ENCODE measurements at regions not wholly inside any gene's neighbourhood (a gene's known extent, or its start where the extent isn't known, plus 50 kb on each side); places are given as distances from the start of the nearest gene placed in this dataset.
A peak's percentile ranks its signal among the peaks of the same experiment; 100 is the strongest.
"Not testable (repeated sequence)": the region's sequence is repeated elsewhere in the genome, so short reads cannot be mapped to it uniquely, and the experiment has no call there.

- DNase-seq (ENCODE audit: extremely low read depth, low read depth), result no peak
These were observed 116.8 kb upstream of the SERPINE2 start for GRCh38 chr2:224155896-224156295.

GRCh38 chr2:224155371-224155770, 116.3 kb upstream of the SERPINE2 start:
- no peak for DNase-seq (ENCODE audit: extremely low read depth, low read depth)

GRCh38 chr2:224151680-224152310, 112.7 kb upstream of the SERPINE2 start:
- DNase-seq (ENCODE audit: extremely low read depth, low read depth), result no peak

DNA sequence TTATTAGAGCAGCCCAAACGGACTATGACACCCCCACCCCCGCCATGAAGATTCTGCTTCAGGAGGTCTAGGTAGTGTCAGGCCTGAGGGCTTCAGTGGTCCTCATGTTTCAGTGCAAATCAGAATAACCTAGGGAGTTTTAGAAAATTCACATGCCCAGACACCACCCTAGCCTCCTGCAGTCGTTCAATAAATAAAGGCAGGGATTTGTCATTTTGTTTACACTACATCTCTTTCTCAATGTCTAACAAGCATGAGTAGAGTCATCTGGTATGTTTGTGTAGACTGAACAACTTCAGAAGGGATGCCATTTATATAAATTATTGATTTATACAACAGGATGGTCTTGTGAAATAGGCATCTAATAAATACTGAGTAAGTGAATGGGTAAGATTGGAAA, 112.1 kb upstream of the SERPINE2 start:
- DNase-seq (ENCODE audit: extremely low read depth, low read depth), result peak; percentile 54

DNA sequence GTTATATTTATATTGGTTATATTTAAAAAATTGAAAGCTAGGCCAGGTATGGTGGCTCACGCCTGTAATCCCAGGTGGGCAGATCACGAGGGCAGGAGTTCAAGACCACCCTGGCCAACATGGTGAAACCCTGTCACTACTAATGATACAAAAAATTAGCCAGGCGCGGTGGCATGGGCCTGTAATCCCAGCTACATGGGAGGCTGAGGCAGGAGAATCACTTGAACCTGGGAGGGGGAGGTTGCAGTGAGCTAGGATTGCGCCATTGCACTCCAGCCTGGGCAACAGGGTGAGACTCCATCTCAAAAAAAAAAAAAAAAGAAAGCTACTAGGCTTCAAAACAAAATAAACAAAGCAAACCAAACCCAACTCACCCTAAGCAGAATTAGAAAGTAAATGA, 109.0 kb upstream of the SERPINE2 start:
- not testable (repeated sequence) for DNase-seq (ENCODE audit: extremely low read depth, low read depth)

DNA sequence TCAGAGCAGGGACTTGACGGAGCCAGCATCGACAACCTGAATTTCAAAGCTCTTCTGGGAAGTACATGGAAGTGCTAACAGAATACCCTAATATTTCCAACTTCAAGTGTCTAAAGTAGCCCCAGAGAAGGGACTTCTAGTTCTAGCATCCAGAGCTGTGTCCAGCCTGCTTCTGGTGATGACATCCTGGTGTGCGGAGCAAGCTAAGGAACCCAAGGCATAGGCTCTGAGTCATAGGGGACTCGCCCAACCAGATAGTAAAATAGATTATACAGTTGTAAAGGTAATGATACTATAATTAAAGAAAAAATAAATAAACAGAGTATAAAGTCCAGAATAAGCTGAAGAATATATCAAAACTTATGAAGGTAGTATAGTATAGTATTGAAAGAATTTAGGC, 108.1 kb upstream of the SERPINE2 start:
- DNase-seq (ENCODE audit: extremely low read depth, low read depth), result no peak

DNA sequence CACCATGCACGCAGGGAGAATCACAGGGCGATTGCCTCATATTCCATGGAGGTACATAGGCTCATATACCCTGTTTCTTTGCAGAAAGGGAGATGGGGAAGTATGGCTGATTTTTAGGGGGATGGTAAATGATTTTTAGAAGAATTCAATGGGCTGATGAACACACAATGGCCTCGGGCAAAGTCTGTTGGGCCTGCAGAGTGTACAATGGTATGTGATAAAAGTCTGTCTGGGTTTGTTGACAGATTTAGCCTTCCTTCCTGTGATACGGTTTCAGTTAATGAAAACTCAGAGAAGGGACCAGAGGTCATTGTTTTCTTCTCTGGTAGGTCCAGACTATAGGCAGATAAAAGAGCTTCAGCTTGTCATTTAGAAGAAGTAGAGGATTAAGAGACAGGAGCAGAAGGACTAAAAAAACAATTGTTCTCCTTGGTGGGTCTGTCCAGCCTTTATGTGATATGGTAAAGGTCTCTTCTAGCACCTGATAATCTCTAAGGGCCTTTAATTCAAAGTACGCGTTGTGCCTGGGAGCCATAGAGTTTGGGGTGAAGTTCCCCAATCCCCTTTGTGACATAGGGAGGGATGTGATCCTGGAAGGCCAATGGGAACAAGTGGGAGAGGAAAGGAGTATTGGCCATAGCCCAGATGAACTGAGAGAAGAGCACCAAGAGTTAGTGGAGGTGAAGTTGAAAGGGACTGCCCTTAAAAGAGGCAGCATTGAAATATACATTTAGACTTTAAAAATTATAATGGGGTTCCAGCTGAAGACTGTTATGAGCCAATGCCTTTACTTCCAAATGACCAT, 107.5 kb upstream of the SERPINE2 start:
- no peak for DNase-seq (ENCODE audit: extremely low read depth, low read depth)

GRCh38 chr2:224145751-224146355, 106.8 kb upstream of the SERPINE2 start:
- peak; percentile 67 for DNase-seq (ENCODE audit: extremely low read depth, low read depth)

DNA sequence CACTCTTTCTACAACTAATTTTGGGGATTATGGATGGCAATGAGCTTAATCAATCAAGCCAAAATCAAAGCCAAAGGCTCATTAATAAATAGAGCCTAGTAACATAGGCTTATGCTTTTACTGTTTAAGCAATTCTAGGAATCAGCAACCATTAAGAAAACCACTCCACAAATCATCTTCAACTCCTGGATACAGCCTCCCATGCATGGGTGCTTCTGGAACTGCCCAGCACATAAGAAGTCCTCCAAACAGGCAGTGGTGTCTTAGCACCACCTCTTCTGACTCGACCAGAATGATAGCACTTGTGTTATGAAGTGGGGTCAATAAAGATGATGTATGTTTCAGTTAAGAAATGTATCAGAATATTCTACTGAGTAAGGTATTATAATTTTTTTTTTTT, 104.4 kb upstream of the SERPINE2 start:
- no peak for DNase-seq (ENCODE audit: extremely low read depth, low read depth)

GRCh38 chr2:224142397-224143312, 103.6 kb upstream of the SERPINE2 start:
- DNase-seq (ENCODE audit: extremely low read depth, low read depth), result peak; percentile 73

DNA sequence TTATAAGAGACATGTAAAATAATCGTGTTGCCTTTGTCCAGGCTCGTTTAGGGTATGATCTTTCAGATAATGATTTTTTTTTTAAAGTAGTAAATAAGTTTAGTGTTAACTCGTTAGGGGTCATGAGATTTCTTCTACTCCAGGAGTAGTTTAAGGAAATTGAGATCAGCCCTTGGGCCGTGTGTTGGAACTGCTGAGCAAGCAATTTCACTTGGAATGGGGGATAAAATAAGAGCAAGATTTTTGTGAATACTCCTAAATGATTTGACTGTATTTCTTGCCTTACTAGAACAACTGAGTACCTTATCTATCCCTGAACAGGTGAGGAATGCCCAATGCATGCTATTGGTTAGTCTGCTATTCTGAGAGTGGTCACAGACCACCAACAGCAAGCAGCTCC, 102.2 kb upstream of the SERPINE2 start:
- DNase-seq (ENCODE audit: extremely low read depth, low read depth), result no peak

DNA sequence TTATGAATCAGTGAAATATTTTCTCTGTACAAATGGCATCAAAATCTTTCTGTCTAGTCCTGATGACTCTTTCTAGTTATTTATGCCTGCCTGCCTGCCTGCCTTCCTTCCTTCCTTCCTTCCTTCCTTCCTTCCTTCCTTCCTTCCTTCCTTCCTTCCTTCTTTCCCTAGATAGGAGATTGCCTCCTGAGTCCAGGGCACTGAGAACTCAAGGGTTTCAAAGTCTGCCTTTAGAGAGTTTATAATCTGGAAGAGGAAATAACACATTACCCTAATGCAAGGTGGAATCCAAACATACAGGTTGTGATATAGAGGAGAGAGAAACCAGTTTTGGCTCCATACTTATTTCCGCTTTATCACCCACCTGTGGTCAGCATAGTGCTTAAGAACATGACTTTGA, 98.1 kb upstream of the SERPINE2 start:
- DNase-seq (ENCODE audit: extremely low read depth, low read depth), result no peak

DNA sequence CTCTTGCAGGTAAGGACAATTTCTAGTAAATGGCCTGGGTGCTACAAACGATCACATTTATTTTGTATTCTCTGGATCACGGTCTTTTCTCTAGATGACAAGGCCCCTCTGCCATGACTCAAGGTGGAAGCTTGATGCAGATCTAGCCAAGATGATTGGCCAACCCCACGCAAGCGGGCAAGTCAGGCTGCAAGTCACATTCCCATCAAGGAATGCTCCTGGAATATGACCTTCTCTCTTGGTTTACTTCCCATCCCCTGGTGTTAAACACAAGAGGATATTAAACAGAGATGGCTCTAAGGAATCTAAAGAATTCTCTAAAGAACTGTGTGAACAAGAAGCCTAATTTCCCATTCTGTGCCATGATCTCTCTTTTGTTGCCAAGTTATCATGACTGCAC, 97.3 kb upstream of the SERPINE2 start:
- DNase-seq (ENCODE audit: extremely low read depth, low read depth), result no peak

DNA sequence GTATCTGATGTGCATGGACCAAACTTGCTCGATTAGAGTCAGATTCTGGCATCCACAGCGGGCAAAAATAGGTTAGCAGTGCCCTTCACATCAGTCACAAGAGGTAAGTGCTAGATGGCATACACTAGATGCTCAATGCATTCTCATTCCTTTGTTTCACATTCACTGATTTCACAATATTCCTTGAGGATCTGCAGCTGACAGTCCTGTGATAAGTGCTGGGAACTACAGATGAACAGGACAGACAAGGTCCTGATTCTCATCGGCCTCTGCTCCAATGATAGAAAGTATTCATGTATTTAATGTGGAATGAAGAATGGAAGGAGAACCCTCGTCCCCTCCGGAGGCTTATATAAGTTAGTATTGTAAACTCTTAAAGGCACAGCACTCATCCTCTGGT, 96.8 kb upstream of the SERPINE2 start:
- DNase-seq (ENCODE audit: extremely low read depth, low read depth), result no peak

DNA sequence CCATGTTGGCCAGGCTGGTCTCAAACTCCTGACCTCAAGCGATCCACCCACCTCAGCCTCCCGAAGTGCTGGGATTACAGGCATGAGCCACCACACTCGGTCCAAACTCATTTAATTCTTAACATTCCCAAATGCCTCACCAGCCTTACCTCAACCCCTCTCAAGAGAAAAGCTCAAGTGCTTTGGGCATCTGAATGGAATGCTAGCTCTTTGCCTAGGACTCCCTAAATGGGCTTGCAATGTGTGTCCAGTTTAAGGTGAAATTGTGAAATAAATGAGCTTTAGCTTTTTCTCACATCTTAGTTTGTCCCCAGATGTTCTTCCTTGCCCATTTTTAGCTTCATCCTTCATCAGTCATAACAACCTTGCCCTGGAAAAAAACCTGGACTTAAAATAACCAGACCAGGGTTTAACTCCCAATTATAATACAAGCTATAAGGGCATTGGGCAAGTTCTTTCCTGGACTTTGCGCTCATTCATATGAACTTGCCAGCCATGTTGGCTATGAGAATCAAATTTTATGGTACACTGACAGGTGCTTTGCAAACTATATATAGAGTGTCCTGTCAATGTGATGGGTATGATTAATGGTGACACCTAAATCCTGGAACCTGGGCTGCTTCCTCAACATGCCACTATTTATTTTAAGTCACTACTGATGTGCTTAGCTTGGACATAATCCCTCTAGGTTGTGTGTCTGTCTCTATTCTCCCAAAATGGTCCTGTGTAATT, 95.1 kb upstream of the SERPINE2 start:
- no peak for DNase-seq (ENCODE audit: extremely low read depth, low read depth)

DNA sequence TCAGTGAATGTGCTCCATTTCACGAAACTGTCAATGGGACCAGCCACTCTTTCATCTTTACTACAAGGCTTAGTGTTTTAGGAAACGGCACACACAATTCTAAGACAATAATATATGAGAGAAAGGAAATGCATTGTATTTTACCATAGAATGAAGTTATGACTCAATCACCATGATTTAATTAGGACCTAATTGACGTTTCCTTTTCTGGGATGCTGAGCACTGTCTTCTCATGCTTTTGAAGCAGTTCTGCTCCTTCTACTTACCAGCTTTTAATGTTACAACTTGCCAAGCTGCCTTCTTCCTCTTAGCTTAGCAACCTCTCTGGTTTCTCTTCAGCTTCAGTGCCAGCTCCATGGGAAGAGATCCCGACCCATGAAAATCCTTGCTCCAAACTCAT, 94.3 kb upstream of the SERPINE2 start:
- DNase-seq (ENCODE audit: extremely low read depth, low read depth), result no peak

DNA sequence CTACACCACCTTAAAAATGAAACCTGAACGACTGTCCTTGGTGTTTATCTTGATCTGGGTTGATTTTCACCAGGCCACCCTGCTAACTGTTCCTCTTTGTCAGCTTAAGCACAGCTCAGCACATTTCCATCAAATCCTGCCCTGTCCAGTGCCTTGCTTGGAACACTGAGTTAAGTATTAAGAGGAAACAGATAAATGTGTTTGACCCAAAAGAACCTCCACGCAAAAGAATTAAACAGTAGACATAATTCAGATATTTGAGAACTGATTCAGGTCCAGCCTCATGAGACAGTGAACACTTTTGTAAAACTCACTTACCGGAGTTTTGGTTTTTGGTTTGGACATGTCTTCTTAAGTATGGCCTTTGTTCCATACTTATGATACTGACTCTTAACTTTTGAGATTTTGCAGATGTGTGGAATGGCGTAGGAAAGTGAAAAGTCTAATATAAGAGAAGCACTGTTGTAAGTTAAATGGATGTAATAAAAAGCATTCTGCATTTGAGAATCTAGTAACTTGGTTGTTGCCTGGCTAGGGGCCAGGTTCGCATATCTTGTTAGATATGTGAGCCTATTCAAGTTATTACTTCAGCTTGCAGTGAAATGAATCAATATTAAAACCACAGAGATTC, 88.9 kb upstream of the SERPINE2 start:
- DNase-seq (ENCODE audit: extremely low read depth, low read depth), result no peak

DNA sequence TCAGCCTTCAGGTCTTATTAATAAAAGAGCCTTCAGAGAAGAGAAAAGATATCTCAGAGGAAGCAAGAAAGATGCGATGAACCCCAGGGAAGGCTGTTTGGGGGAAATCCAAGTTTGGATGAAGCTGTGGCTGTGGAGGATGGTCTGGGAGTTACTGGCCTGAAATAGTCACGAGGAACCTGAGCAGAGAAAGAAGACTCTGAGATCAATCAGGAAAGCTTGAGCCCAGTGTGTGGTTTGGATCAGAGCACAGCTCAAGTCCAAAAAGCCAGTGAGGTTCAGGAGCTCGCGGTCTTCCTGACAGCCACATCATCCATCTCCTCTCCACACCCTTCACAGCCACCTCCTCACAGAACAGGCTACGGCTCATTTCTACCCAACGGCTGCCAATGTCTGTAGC, 87.4 kb upstream of the SERPINE2 start:
- no peak for DNase-seq (ENCODE audit: extremely low read depth, low read depth)

DNA sequence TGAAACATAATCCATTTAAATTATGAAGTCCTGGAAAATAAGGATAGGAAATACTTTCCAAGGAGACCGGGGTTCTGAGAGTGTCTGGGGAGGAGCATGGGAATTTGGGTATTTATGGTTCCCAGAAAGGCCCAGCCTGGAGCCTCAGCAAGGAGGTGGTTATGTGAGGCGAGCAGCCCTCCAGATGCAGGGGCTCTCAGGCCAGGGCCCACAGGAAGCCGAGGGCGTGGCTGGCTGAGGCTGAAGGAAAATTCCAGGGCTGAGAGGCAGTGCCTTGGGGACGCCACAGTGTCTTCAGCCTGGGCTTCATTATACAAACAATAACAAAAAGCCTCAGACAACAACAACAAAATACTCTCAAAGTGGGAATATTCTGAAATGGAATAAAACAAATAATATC, 86.9 kb upstream of the SERPINE2 start:
- no peak for DNase-seq (ENCODE audit: extremely low read depth, low read depth)

DNA sequence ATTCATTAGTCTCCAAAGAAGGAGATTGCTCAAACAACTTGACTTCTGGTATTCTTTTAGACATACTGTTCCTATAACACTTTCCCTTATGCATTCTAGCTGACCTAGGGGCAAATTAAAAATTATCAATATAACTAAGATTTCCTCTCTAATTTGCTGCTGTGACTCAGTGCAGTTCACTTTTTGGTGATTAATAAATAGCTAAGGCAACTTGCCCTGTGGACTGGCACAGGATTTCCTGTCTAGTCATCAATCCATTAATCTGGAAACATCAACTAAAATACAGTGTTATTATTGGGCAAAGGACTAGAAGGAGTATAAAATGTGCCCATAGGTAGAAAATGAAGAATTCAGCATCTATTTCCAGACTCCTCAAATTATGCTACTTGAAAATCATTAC, 83.5 kb upstream of the SERPINE2 start:
- no peak for DNase-seq (ENCODE audit: extremely low read depth, low read depth)
